Kidney (tissue), 13 donors: ENCODE measurements at regions not wholly inside any gene's neighbourhood (a gene's known extent, or its start where the extent isn't known, plus 50 kb on each side); places are given as distances from the start of the nearest gene placed in this dataset.

Experiments
- DNase-seq, 5 donors: peaks; one replicate each; pipeline ENCODE4 v3.0.0-alpha.2; 2013 to 2020
- FAIRE-seq: peaks from 2 replicates; lab custom pipeline; 2012; peaks lifted over from hg19 to GRCh38; lab: Jason Lieb, UNC
- H3K27ac ChIP-seq, 2 donors: one replicate each; pipeline ENCODE4 v1.7.0; 2013; ENCODE audit warnings: low read depth in 2 of 2, low read length in 2 of 2, inconsistent platforms in 1 of 2
- H3K27me3 ChIP-seq: one replicate; pipeline ENCODE4 v1.7.1; 2013; ENCODE audit warnings: low read length, inconsistent platforms; ENCODE audit not compliant: control insufficient read depth, insufficient read depth
- H3K36me3 ChIP-seq, 3 donors: one replicate each; pipeline versions ENCODE4 v1.7.0 to v1.7.1; 2013; ENCODE audit warnings: low read length in 3 of 3, control low read depth in 1 of 3, inconsistent platforms in 1 of 3; ENCODE audit not compliant: insufficient read depth in 3 of 3, control insufficient read depth in 2 of 3
- H3K4me1 ChIP-seq, 3 donors: one replicate each; pipeline versions ENCODE4 v1.7.0 to v1.7.1; 2013; ENCODE audit warnings: low read length in 3 of 3, inconsistent platforms in 1 of 3, low read depth in 1 of 3; ENCODE audit not compliant: control insufficient read depth in 2 of 3, insufficient read depth in 2 of 3
- H3K4me3 ChIP-seq, 3 donors: one replicate each; pipeline versions ENCODE4 v1.7.0 to v1.8.1; 2013; ENCODE audit warnings: low read length in 3 of 3, control low read depth in 1 of 3, inconsistent platforms in 1 of 3
- H3K9ac ChIP-seq, 3 donors: one replicate each; pipeline versions ENCODE4 v1.7.0 to v1.7.1; 2013; ENCODE audit warnings: low read length in 3 of 3, control low read depth in 1 of 3, inconsistent platforms in 1 of 3
- H3K9me3 ChIP-seq, 3 donors: one replicate each; pipeline versions ENCODE4 v1.7.0 to v1.7.1; 2013; ENCODE audit warnings: low read length in 3 of 3, control low read depth in 1 of 3, inconsistent platforms in 1 of 3; ENCODE audit not compliant: control insufficient read depth in 2 of 3, insufficient read depth in 1 of 3
- intact Hi-C: fragments of 100-400 bp; cut with DNase I; formaldehyde crosslinking; loops from one replicate; pipeline ENCODE4 v1.11.1; 2022
- TF ChIP-seq, protein P1 (sequence below): IDR thresholded peaks from 3 replicates; pipeline ENCODE4 v1.5.1; 2012; ENCODE audit warnings: mild to moderate bottlenecking, moderate library complexity, borderline replicate concordance; ENCODE audit not compliant: insufficient read depth; ENCODE audit errors: extremely low read depth
- donor health status: control.
- donor health status: control.
- donor health status: control.
- donor health status: control.
- donor health status: control.
- donor health status: DM: yes; HTN: yes; CAD: no.
- donor health status: Normal renal cell carcinoma (clear cell type).

GRCh38 chr1:50275566-50275965, 147.7 kb downstream of the DMRTA2 start:
- H3K27ac ChIP-seq, result no peak overlapping the region
- H3K4me1 ChIP-seq, result no peaks in the 10 kb centered on the region
- intact Hi-C loops, result no loop called here
- H3K9me3 ChIP-seq, result no peaks in the 10 kb centered on the region
- no peak overlapping the region for H3K9ac ChIP-seq
- DNase-seq (peak in 4 of 5 donors; percentile 78 to 87 (median 83)), FAIRE-seq (no peak)
- TF ChIP-seq, protein P1, sequence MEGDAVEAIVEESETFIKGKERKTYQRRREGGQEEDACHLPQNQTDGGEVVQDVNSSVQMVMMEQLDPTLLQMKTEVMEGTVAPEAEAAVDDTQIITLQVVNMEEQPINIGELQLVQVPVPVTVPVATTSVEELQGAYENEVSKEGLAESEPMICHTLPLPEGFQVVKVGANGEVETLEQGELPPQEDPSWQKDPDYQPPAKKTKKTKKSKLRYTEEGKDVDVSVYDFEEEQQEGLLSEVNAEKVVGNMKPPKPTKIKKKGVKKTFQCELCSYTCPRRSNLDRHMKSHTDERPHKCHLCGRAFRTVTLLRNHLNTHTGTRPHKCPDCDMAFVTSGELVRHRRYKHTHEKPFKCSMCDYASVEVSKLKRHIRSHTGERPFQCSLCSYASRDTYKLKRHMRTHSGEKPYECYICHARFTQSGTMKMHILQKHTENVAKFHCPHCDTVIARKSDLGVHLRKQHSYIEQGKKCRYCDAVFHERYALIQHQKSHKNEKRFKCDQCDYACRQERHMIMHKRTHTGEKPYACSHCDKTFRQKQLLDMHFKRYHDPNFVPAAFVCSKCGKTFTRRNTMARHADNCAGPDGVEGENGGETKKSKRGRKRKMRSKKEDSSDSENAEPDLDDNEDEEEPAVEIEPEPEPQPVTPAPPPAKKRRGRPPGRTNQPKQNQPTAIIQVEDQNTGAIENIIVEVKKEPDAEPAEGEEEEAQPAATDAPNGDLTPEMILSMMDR, result no peak
- H3K36me3 ChIP-seq, result no peaks in the 10 kb centered on the region
- no peak overlapping the region for H3K4me3 ChIP-seq
- peaks cover 2% of the 10 kb centered on the region for H3K27me3 ChIP-seq

- no peaks in the 10 kb centered on the region for H3K4me1 ChIP-seq
- no peak overlapping the region for H3K9ac ChIP-seq
- no peak for DNase-seq
- H3K9me3 ChIP-seq, result no peaks in the 10 kb centered on the region
- no peak overlapping the region for H3K4me3 ChIP-seq
- H3K27ac ChIP-seq, result no peak overlapping the region
- no peaks in the 10 kb centered on the region for H3K36me3 ChIP-seq
- intact Hi-C loops, result no loop called here
- H3K27me3 ChIP-seq, result no peaks in the 10 kb centered on the region
- FAIRE-seq, result no peak
- TF ChIP-seq, protein P1, result no peak
Measured at GRCh38 chr1:50272912-50273311, 150.3 kb downstream of the DMRTA2 start.

GRCh38 chr1:50271968-50272578, 151.2 kb downstream of the DMRTA2 start:
- Histone ChIP-seq H3K4me3 (no peak overlapping the region), H3K9me3 (no peaks in the 10 kb centered on the region), H3K36me3 (no peaks in the 10 kb centered on the region), H3K27ac (no peak overlapping the region), H3K27me3 (no peaks in the 10 kb centered on the region), H3K4me1 (no peaks in the 10 kb centered on the region), H3K9ac (no peak overlapping the region)
- intact Hi-C loops, result no loop called here
- no peak for FAIRE-seq
- peak in 3 of 5 donors; percentile 30 to 45 (median 41) for DNase-seq
- TF ChIP-seq, protein P1, result peak; percentile 51

DNA sequence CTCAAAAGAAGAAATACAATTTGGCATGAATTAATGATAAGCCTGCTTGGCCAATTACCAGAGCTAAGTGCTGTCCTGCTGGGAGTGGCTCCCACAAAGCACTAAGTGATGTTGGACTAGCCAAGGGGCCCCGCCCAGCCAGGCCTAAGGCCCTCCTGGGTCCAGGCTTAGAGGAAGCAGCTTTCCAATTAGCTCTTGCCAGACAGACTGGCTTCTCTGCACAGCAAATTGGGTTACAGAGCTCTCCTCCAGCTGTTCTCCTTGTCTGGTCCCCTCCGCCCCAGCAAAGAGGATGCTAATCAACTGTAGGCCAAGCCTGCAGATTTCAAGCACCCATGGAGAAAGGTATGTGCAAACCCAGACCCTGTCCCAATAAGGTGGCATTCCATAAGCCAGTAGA, 151.9 kb downstream of the DMRTA2 start:
- Histone ChIP-seq H3K9me3 (no peaks in the 10 kb centered on the region), H3K4me1 (no peaks in the 10 kb centered on the region), H3K27me3 (no peaks in the 10 kb centered on the region), H3K9ac (no peak overlapping the region), H3K27ac (no peak overlapping the region), H3K4me3 (no peak overlapping the region), H3K36me3 (no peaks in the 10 kb centered on the region)
- DNase-seq (peak in 1 of 5 donors; percentile 54), FAIRE-seq (no peak)
- intact Hi-C loops, result no loop called here
- TF ChIP-seq, protein P1, result no peak
